ENCODE measurements at regions not wholly inside any gene's neighbourhood (a gene's known extent, or its start where the extent isn't known, plus 50 kb on each side); places are given as distances from the start of the nearest gene placed in this dataset.

GRCh38 chrX:1912193-1912592 is 297.3 kb downstream of the ASMT start:
- TF ChIP-seq CTCF (IDR thresholded peaks at IDR 0.05) (no peak), POLR2A (IDR thresholded peaks at IDR 0.05) (no peak)

All from esophagus squamous epithelium (tissue), 4 donors.